ENCODE measurements at regions not wholly inside any gene's neighbourhood (a gene's known extent, or its start where the extent isn't known, plus 50 kb on each side); places are given as distances from the start of the nearest gene placed in this dataset.

- TF ChIP-seq EZH2 (IDR thresholded peaks at IDR 0.05; ENCODE audit: low read length, missing control alignments) = no peak
- no peak for TF ChIP-seq CTCF (conservative IDR thresholded peaks at IDR 0.05 in 1 of 2, IDR thresholded peaks at IDR 0.05 in 1 of 2; ENCODE audit: low read depth in 1 of 2, low read length in 2 of 2)
- Histone ChIP-seq H3K4me3 (replicated peaks in 1 of 4; ENCODE audit: control extremely low read depth in 1 of 4, insufficient read depth in 1 of 4, low read depth in 3 of 4, low read length in 4 of 4) (no peak overlapping the region), H3K9me3 (ENCODE audit: control insufficient read depth, insufficient read depth, low read depth, low read length) (no peaks in the 10 kb centered on the region), H3K4me2 (ENCODE audit: extremely low read depth, insufficient read depth, low read length) (no peak overlapping the region), H3K4me1 (ENCODE audit: control insufficient read depth, extremely low read depth, insufficient read depth, low read length) (no peaks in the 10 kb centered on the region), H3K79me2 (ENCODE audit: control insufficient read depth, insufficient read depth, low read length) (no peaks in the 10 kb centered on the region), H4K20me1 (ENCODE audit: control insufficient read depth, extremely low read depth, insufficient read depth, low read length) (no peaks in the 10 kb centered on the region), H2AFZ (ENCODE audit: low read length) (no peak overlapping the region), H3K27me3 (ENCODE audit: control insufficient read depth, insufficient read depth, low read length) (no peaks in the 10 kb centered on the region), H3K27ac (ENCODE audit: insufficient read depth, low read length) (no peak overlapping the region), H3K36me3 (ENCODE audit: control insufficient read depth, insufficient read depth, low read length) (no peaks in the 10 kb centered on the region), H3K9ac (ENCODE audit: insufficient read depth, low read length) (no peak overlapping the region)
- peak in 1 of 2 donors; percentile 66 for DNase-seq (ENCODE audit: low read depth in 2 of 2)
Measured at GRCh38 chr10:18955061-18955460, 93.5 kb upstream of the MALRD1 start.

- no peak for DNase-seq (ENCODE audit: low read depth in 2 of 2)
- no peaks in the 10 kb centered on the region for H3K4me1 ChIP-seq (ENCODE audit: control insufficient read depth, extremely low read depth, insufficient read depth, low read length)
- no peaks in the 10 kb centered on the region for H3K27me3 ChIP-seq (ENCODE audit: control insufficient read depth, insufficient read depth, low read length)
- H3K27ac ChIP-seq (ENCODE audit: insufficient read depth, low read length) = no peak overlapping the region
- H3K36me3 ChIP-seq (ENCODE audit: control insufficient read depth, insufficient read depth, low read length) = no peaks in the 10 kb centered on the region
- TF ChIP-seq CTCF (conservative IDR thresholded peaks at IDR 0.05 in 1 of 2, IDR thresholded peaks at IDR 0.05 in 1 of 2; ENCODE audit: low read depth in 1 of 2, low read length in 2 of 2) (no peak), EZH2 (IDR thresholded peaks at IDR 0.05; ENCODE audit: low read length, missing control alignments) (no peak)
- no peak overlapping the region for H2AFZ ChIP-seq (ENCODE audit: low read length)
- no peaks in the 10 kb centered on the region for H3K9me3 ChIP-seq (ENCODE audit: control insufficient read depth, insufficient read depth, low read depth, low read length)
- no peaks in the 10 kb centered on the region for H3K79me2 ChIP-seq (ENCODE audit: control insufficient read depth, insufficient read depth, low read length)
- no peak overlapping the region for H3K4me2 ChIP-seq (ENCODE audit: extremely low read depth, insufficient read depth, low read length)
- no peaks in the 10 kb centered on the region for H4K20me1 ChIP-seq (ENCODE audit: control insufficient read depth, extremely low read depth, insufficient read depth, low read length)
- H3K4me3 ChIP-seq (replicated peaks in 1 of 4; ENCODE audit: control extremely low read depth in 1 of 4, insufficient read depth in 1 of 4, low read depth in 3 of 4, low read length in 4 of 4) = no peak overlapping the region
- H3K9ac ChIP-seq (ENCODE audit: insufficient read depth, low read length) = no peak overlapping the region
Measured at GRCh38 chr10:18959369-18959768, 89.2 kb upstream of the MALRD1 start.

DNA sequence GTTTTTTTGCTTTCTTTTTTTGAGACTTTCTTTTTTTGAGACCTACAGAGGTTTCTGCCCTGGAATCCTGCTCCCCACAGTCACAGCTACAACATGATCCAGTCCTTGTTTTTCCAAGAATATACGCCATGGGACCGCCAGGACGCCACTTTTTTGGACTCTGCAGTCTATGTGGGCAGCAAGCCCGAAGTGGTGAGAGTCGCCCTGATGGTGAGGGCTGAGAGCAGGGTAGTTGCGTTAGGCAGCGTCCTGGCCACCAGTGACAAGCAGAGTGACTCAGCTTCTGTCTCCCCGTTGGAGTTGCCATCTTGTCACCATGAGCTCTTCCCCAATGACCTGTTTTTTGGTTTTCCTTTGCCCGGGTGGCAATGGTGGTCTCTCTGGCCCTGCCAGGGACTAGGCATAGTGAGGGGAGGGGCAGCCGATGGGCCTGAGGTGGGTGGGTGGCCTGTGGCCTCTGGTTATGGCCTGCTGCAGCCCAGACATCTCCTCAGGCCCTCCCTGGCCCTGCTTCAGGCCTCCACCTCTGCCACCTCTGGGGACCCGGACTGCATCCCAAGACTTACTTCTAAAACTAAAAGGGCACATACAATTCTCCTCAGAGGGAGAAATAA lies 88.0 kb upstream of the MALRD1 start:
- H3K9ac ChIP-seq (ENCODE audit: insufficient read depth, low read length) = no peak overlapping the region
- H3K4me3 ChIP-seq (replicated peaks in 1 of 4; ENCODE audit: control extremely low read depth in 1 of 4, insufficient read depth in 1 of 4, low read depth in 3 of 4, low read length in 4 of 4) = no peak overlapping the region
- H4K20me1 ChIP-seq (ENCODE audit: control insufficient read depth, extremely low read depth, insufficient read depth, low read length) = no peaks in the 10 kb centered on the region
- H3K9me3 ChIP-seq (ENCODE audit: control insufficient read depth, insufficient read depth, low read depth, low read length) = no peaks in the 10 kb centered on the region
- H3K27ac ChIP-seq (ENCODE audit: insufficient read depth, low read length) = no peak overlapping the region
- H3K4me1 ChIP-seq (ENCODE audit: control insufficient read depth, extremely low read depth, insufficient read depth, low read length) = no peaks in the 10 kb centered on the region
- no peaks in the 10 kb centered on the region for H3K79me2 ChIP-seq (ENCODE audit: control insufficient read depth, insufficient read depth, low read length)
- H3K4me2 ChIP-seq (ENCODE audit: extremely low read depth, insufficient read depth, low read length) = no peak overlapping the region
- TF ChIP-seq EZH2 (IDR thresholded peaks at IDR 0.05; ENCODE audit: low read length, missing control alignments) (no peak), CTCF (conservative IDR thresholded peaks at IDR 0.05 in 1 of 2, IDR thresholded peaks at IDR 0.05 in 1 of 2; ENCODE audit: low read depth in 1 of 2, low read length in 2 of 2) (no peak)
- no peaks in the 10 kb centered on the region for H3K36me3 ChIP-seq (ENCODE audit: control insufficient read depth, insufficient read depth, low read length)
- no peak overlapping the region for H2AFZ ChIP-seq (ENCODE audit: low read length)
- no peaks in the 10 kb centered on the region for H3K27me3 ChIP-seq (ENCODE audit: control insufficient read depth, insufficient read depth, low read length)
- no peak for DNase-seq (ENCODE audit: low read depth in 2 of 2)

Measured in fibroblast of lung (primary cell).